C4-2B (cell line): ENCODE measurements at regions not wholly inside any gene's neighbourhood (a gene's known extent, or its start where the extent isn't known, plus 50 kb on each side); places are given as distances from the start of the nearest gene placed in this dataset.

Source experiments
- CTCF ChIP-seq: fragments of 450-650 bp; conservative IDR thresholded peaks from 2 replicates; pipeline ENCODE4 v1.5.1; 2017; ENCODE audit warnings: mild to moderate bottlenecking
- ZFX ChIP-seq: fragments of 450-650 bp; IDR thresholded peaks from 2 replicates; pipeline ENCODE4 v1.6.1; 2017

DNA sequence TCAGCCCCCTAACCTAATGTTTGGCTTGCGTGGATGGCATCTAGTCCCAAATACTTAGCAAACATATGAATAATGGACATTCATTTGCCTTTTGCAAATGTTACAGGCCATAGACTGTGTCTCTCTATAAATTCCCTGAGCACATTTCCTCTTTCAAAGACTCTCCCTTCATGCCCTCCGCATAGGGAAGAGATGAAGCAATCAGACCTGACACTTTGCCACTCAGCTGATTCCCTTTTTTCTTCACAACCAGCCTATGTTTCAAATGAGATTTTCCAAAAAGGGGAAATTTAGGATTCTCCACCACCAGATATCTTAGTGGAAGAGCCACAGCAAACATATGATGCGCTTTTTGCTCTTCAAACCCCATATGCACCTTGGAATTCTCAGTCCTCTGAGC lies 453.7 kb downstream of the STK39 start:
- no peak for TF ChIP-seq CTCF
- TF ChIP-seq ZFX: no peak
